HCT116 (cell line): ENCODE measurements at regions not wholly inside any gene's neighbourhood (a gene's known extent, or its start where the extent isn't known, plus 50 kb on each side); places are given as distances from the start of the nearest gene placed in this dataset.

Experiments used
- ATAC-seq: fragments of 200-7000 bp; cut with Tn5 transposase; 2 replicates; pipeline ENCODE4 v1.9.1; 2020; ENCODE audit warnings: mild to moderate bottlenecking, moderate library complexity
- BruUV-seq: library from RNA; stranded (reverse); fragments of 400-500 nt; replicated peaks from 2 replicates; lab custom pipeline; 2021; lab: Mats Ljungman, UMichigan
- CTCF ChIA-PET: fragments of 300-600 bp; sonication (Branson Sonifier 250); formaldehyde crosslinking; loops from one replicate; lab custom pipeline; 2021; ENCODE audit warnings: antibody characterized with exemption; lab: Charles Lee
- POLR2A ChIA-PET: fragments of 300-600, 350-600 bp; sonication (Branson Sonifier 250); formaldehyde crosslinking; loops from one replicate; lab custom pipeline; 2021; ENCODE audit warnings: antibody characterized with exemption; lab: Charles Lee
- RAD21 ChIA-PET, 2 experiments: fragments of 300-600 bp; sonication (Branson Sonifier 250); formaldehyde crosslinking; loops; one replicate each; lab custom pipeline; 2023; ENCODE audit warnings: low total read pairs in 2 of 2; ENCODE audit not compliant: uncharacterized antibody in 2 of 2, unreplicated experiment in 2 of 2, low non-redundant PET in 1 of 2; lab: Charles Lee
- DNase-seq: peaks from one replicate; pipeline ENCODE4 v3.0.0-alpha.2; 2010; ENCODE audit warnings: low read depth, low spot score
- H2AFZ ChIP-seq: fragments of 200-600 bp; shearing (Covaris generic), sonication (generic); 2 replicates; pipeline ENCODE4 v1.6.1; 2017; ENCODE audit warnings: low read depth, mixed run types, mixed read lengths, antibody characterized with exemption, low read length; ENCODE audit not compliant: poor library complexity, severe bottlenecking
- H3K27ac ChIP-seq: 2 replicates; pipeline ENCODE4 v1.5.1; 2012; ENCODE audit warnings: low read depth, low read length
- H3K27me3 ChIP-seq: fragments of 200-600 bp; sonication (generic); 2 replicates; pipeline ENCODE4 v1.6.1; 2016; ENCODE audit warnings: mixed run types, low read length, mixed read lengths; ENCODE audit not compliant: insufficient read depth
- H3K36me3 ChIP-seq, 2 experiments: fragments of 200-500 bp in 1 of 2; fragments of 200-600 bp in 1 of 2; sonication (Bioruptor generic) in 1 of 2; sonication (generic) in 1 of 2; 2 replicates each; pipeline versions ENCODE4 v1.5.1 to v1.6.1; 2014 to 2016; ENCODE audit warnings: low read length in 2 of 2, inconsistent platforms in 1 of 2, mixed read lengths in 1 of 2, mixed run types in 1 of 2; ENCODE audit not compliant: insufficient read depth in 2 of 2, control insufficient read depth in 1 of 2
- H3K4me1 ChIP-seq, 2 experiments: fragments of 200-600 bp in 1 of 2; sonication (generic) in 1 of 2; 2 replicates each; pipeline versions ENCODE4 v1.5.1 to v1.6.1; 2012 to 2017; ENCODE audit warnings: low read length in 2 of 2, inconsistent platforms in 1 of 2, mild to moderate bottlenecking in 1 of 2, mixed read lengths in 1 of 2, mixed run types in 1 of 2, moderate library complexity in 1 of 2; ENCODE audit not compliant: insufficient read depth in 2 of 2, control insufficient read depth in 1 of 2
- H3K4me2 ChIP-seq: fragments of 200-600 bp; sonication (generic); 2 replicates; pipeline ENCODE4 v1.6.1; 2017; ENCODE audit warnings: mixed run types, low read length, mixed read lengths
- H3K4me3 ChIP-seq, 2 experiments: fragments of 200-600 bp in 1 of 2; sonication (generic) in 1 of 2; replicated peaks in 1 of 2; 2 replicates each; pipeline ENCODE4 v1.5.1; 2011 to 2016; ENCODE audit warnings: low read length in 2 of 2, control low read depth in 1 of 2, low read depth in 1 of 2, mild to moderate bottlenecking in 1 of 2, mixed read lengths in 1 of 2, mixed run types in 1 of 2
- H3K79me2 ChIP-seq: fragments of 200-600 bp; sonication (generic); 2 replicates; pipeline ENCODE4 v1.6.1; 2017; ENCODE audit warnings: mild to moderate bottlenecking, mixed run types, low read length, moderate library complexity, mixed read lengths; ENCODE audit not compliant: insufficient read depth
- H3K9ac ChIP-seq: fragments of 200-600 bp; sonication (generic); 2 replicates; pipeline ENCODE4 v1.6.1; 2016; ENCODE audit warnings: low read length, mixed read lengths
- H3K9me2 ChIP-seq: fragments of 200-600 bp; sonication (generic), shearing (Covaris generic); 2 replicates; pipeline ENCODE4 v1.6.1; 2017; ENCODE audit warnings: mixed run types, mild to moderate bottlenecking, moderate library complexity; ENCODE audit not compliant: insufficient read depth
- H3K9me3 ChIP-seq, 2 experiments: fragments of 200-500 bp in 1 of 2; fragments of 200-600 bp in 1 of 2; sonication (Bioruptor generic) in 1 of 2; sonication (generic) in 1 of 2; 2 replicates each; pipeline ENCODE4 v1.6.1; 2014 to 2017; ENCODE audit warnings: low read length in 2 of 2, mixed read lengths in 2 of 2, inconsistent platforms in 1 of 2, low read depth in 1 of 2, mild to moderate bottlenecking in 1 of 2, mixed run types in 1 of 2, moderate library complexity in 1 of 2; ENCODE audit not compliant: control insufficient read depth in 1 of 2, insufficient read depth in 1 of 2
- H4K20me1 ChIP-seq: fragments of 200-600 bp; sonication (generic), shearing (Covaris generic); 2 replicates; pipeline ENCODE4 v1.6.1; 2017; ENCODE audit warnings: mixed run types, mild to moderate bottlenecking, moderate library complexity; ENCODE audit not compliant: insufficient read depth
- ELF1 ChIP-seq: IDR thresholded peaks from 2 replicates; pipeline ENCODE4 v1.6.1; 2012; ENCODE audit warnings: low read depth, borderline replicate concordance
- EZH2phosphoT487 ChIP-seq: fragments of 200-600 bp; IDR thresholded peaks from 2 replicates; pipeline ENCODE4 v1.6.1; 2018; ENCODE audit warnings: antibody characterized with exemption, borderline replicate concordance
- FOSL1 ChIP-seq: IDR thresholded peaks from 2 replicates; pipeline ENCODE4 v1.6.1; 2012; ENCODE audit warnings: low read depth
- SRF ChIP-seq: IDR thresholded peaks from 2 replicates; pipeline ENCODE4 v1.6.1; 2012; ENCODE audit warnings: low read depth
- TCF7L2 ChIP-seq: IDR thresholded peaks from 2 replicates; pipeline ENCODE4 v1.7.0; 2011; ENCODE audit warnings: borderline replicate concordance, inconsistent platforms; ENCODE audit not compliant: insufficient read depth, insufficient read length; ENCODE audit errors: extremely low read depth
- YY1 ChIP-seq: IDR thresholded peaks from 2 replicates; pipeline ENCODE4 v1.6.1; 2011; ENCODE audit warnings: low read length, low read depth, moderate library complexity, mild to moderate bottlenecking; ENCODE audit not compliant: insufficient replicate concordance; ENCODE audit errors: extremely low read depth
- ZFX ChIP-seq: fragments of 450-650 bp; IDR thresholded peaks from 2 replicates; pipeline ENCODE4 v1.6.1; 2017
- intact Hi-C: fragments of 100-400 bp; cut with micrococcal nuclease; formaldehyde crosslinking; loops from 2 replicates; pipeline ENCODE4 v1.10.0; 2022
- TF ChIP-seq, protein P1 (sequence below): IDR thresholded peaks from 2 replicates; pipeline ENCODE4 v1.6.1; 2012
- TF ChIP-seq, protein P2 (sequence below): IDR thresholded peaks from 2 replicates; pipeline ENCODE4 v1.6.1; 2011; ENCODE audit warnings: mild to moderate bottlenecking, low read length, moderate library complexity; ENCODE audit not compliant: insufficient replicate concordance; ENCODE audit errors: extremely low read depth

DNA sequence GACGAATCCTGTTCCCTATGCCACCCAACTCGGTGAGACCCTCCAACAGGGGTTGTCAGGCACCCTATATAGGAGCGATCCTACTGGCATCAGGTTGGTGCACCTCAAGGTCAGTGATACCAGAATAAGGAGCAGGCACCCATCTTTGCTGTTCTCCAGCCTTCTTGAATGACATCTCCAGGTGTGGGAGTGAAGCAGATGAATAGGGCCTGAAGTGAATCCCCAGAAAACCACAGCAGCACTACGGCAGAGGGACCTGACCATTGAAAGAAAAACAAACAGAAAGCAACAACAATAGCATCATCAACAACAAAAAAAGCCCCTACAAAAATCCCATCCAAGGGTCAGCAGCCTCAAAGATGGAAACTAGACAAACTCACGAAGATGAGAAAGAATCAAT, 445.2 kb upstream of the ATP2B1 start:
- H4K20me1 ChIP-seq: no peaks in the 10 kb centered on the region
- POLR2A ChIA-PET: no interaction called here
- no peak overlapping the region for H3K9ac ChIP-seq
- DNase-seq: no peak
- RAD21 ChIA-PET: no interaction called here
- no peaks in the 10 kb centered on the region for H3K79me2 ChIP-seq
- no TSS peak for BruUV-seq
- H3K36me3 ChIP-seq: no peaks in the 10 kb centered on the region
- H3K4me2 ChIP-seq: peak overlapping the region; percentile 15; the same call in 1 of the 2 replicates
- no peaks in the 10 kb centered on the region for H3K9me2 ChIP-seq
- no peaks in the 10 kb centered on the region for H3K27me3 ChIP-seq
- H3K4me3 ChIP-seq: no peak overlapping the region
- intact Hi-C loops: no loop called here
- H3K4me1 ChIP-seq: peaks cover 0 to 9% of the 10 kb centered on the region in 2 experiments; a peak in 1 of 4 replicates
- no peak overlapping the region for H3K27ac ChIP-seq
- ATAC-seq: no peak
- CTCF ChIA-PET: no interaction called here
- no peaks in the 10 kb centered on the region for H3K9me3 ChIP-seq
- no peak overlapping the region for H2AFZ ChIP-seq
- TF ChIP-seq, protein P1, sequence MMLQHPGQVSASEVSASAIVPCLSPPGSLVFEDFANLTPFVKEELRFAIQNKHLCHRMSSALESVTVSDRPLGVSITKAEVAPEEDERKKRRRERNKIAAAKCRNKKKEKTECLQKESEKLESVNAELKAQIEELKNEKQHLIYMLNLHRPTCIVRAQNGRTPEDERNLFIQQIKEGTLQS: no peak
- TF ChIP-seq ELF1: no peak
- TF ChIP-seq, protein P2, sequence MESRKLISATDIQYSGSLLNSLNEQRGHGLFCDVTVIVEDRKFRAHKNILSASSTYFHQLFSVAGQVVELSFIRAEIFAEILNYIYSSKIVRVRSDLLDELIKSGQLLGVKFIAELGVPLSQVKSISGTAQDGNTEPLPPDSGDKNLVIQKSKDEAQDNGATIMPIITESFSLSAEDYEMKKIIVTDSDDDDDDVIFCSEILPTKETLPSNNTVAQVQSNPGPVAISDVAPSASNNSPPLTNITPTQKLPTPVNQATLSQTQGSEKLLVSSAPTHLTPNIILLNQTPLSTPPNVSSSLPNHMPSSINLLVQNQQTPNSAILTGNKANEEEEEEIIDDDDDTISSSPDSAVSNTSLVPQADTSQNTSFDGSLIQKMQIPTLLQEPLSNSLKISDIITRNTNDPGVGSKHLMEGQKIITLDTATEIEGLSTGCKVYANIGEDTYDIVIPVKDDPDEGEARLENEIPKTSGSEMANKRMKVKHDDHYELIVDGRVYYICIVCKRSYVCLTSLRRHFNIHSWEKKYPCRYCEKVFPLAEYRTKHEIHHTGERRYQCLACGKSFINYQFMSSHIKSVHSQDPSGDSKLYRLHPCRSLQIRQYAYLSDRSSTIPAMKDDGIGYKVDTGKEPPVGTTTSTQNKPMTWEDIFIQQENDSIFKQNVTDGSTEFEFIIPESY: no peak
- no peak for TF ChIP-seq SRF
- no peak for TF ChIP-seq ZFX
- TF ChIP-seq FOSL1: no peak
- no peak for TF ChIP-seq EZH2phosphoT487
- TF ChIP-seq TCF7L2: no peak
- no peak for TF ChIP-seq YY1
- TF ChIP-seq, all 23 proteins: peak for 0
